OCI-LY7 (cell line): ENCODE measurements at regions not wholly inside any gene's neighbourhood (a gene's known extent, or its start where the extent isn't known, plus 50 kb on each side); places are given as distances from the start of the nearest gene placed in this dataset.

Source experiments
- EZH2phosphoT487 ChIP-seq: fragments of 200-600 bp; sonication (generic); IDR thresholded peaks from 2 replicates; pipeline ENCODE4 v1.6.1; 2018; ENCODE audit warnings: low read depth, borderline replicate concordance, mild to moderate bottlenecking, mixed run types, antibody characterized with exemption, low read length, moderate library complexity, mixed read lengths
- TF ChIP-seq, protein P1 (sequence below): fragments of 200-600 bp; sonication (generic); conservative IDR thresholded peaks from 2 replicates; pipeline ENCODE4 v1.5.1; 2014; ENCODE audit warnings: mild to moderate bottlenecking, antibody characterized with exemption, low read length, moderate library complexity, mixed read lengths

DNA sequence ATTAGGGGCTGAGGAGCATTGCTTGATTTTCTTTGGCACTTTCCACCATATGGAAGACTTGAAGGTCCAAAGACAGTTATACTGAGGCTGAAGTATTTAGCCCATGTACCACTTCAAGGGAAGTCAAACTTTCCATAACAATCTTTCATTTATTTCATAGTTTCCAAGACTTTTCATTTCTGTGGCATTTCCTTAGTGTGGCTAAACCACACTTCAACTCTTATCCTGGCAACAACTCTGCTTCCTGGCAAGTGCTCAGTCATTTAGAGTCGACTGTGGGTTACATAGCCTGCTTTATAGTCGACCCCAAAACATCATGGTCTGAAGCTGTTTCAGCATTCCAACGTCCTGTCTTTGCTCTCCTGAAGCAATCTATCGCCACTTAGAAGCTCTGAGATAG is 343.0 kb upstream of the SEMA3D start:
- TF ChIP-seq, protein P1, sequence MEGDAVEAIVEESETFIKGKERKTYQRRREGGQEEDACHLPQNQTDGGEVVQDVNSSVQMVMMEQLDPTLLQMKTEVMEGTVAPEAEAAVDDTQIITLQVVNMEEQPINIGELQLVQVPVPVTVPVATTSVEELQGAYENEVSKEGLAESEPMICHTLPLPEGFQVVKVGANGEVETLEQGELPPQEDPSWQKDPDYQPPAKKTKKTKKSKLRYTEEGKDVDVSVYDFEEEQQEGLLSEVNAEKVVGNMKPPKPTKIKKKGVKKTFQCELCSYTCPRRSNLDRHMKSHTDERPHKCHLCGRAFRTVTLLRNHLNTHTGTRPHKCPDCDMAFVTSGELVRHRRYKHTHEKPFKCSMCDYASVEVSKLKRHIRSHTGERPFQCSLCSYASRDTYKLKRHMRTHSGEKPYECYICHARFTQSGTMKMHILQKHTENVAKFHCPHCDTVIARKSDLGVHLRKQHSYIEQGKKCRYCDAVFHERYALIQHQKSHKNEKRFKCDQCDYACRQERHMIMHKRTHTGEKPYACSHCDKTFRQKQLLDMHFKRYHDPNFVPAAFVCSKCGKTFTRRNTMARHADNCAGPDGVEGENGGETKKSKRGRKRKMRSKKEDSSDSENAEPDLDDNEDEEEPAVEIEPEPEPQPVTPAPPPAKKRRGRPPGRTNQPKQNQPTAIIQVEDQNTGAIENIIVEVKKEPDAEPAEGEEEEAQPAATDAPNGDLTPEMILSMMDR, result no peak
- TF ChIP-seq EZH2phosphoT487, result no peak
